Naive thymus-derived CD4-positive, alpha-beta T cell (primary cell): ENCODE measurements at regions not wholly inside any gene's neighbourhood (a gene's known extent, or its start where the extent isn't known, plus 50 kb on each side); places are given as distances from the start of the nearest gene placed in this dataset.

Experiments used
- ATAC-seq: fragments of 150-1000 bp; cut with Tn5 transposase; 2 replicates; pipeline ENCODE4 v1.10.0; 2021; ENCODE audit warnings: mild to moderate bottlenecking, moderate library complexity
- CTCF ChIA-PET: fragments of 350-600 bp; sonication (Branson Sonifier 250); formaldehyde crosslinking; loops from one replicate; lab custom pipeline; 2021; ENCODE audit warnings: antibody characterized with exemption; lab: Charles Lee
- POLR2A ChIA-PET: fragments of 350-600 bp; sonication (Branson Sonifier 250); formaldehyde crosslinking; loops from one replicate; lab custom pipeline; 2021; ENCODE audit warnings: antibody characterized with exemption, inconsistent platforms; lab: Charles Lee
- DNase-seq, 9 donors: peaks; one replicate each; pipeline versions ENCODE4 v3.0.0 to v3.0.0-alpha.2; 2020 to 2022; ENCODE audit warnings: mixed read lengths in 1 of 9
- H3K27ac ChIP-seq: one replicate; pipeline ENCODE4 v1.7.0; 2013; ENCODE audit warnings: mild to moderate bottlenecking, low read depth, low read length, moderate library complexity
- H3K27me3 ChIP-seq, 2 donors: one replicate each; pipeline ENCODE4 v1.7.0; 2013; ENCODE audit warnings: low read length in 2 of 2, mild to moderate bottlenecking in 2 of 2, moderate library complexity in 2 of 2; ENCODE audit not compliant: control insufficient read depth in 2 of 2, insufficient read depth in 2 of 2
- H3K36me3 ChIP-seq, 3 experiments: 1 replicate in 2 of 3; 2 replicates in 1 of 3; pipeline ENCODE4 v1.7.0; 2013; ENCODE audit warnings: low read length in 3 of 3, mild to moderate bottlenecking in 3 of 3, moderate library complexity in 1 of 3; ENCODE audit not compliant: insufficient read depth in 3 of 3, control insufficient read depth in 2 of 3
- H3K4me1 ChIP-seq, 2 donors: one replicate each; pipeline ENCODE4 v1.7.0; 2013; ENCODE audit warnings: low read length in 2 of 2, mild to moderate bottlenecking in 2 of 2, moderate library complexity in 1 of 2; ENCODE audit not compliant: control insufficient read depth in 2 of 2, insufficient read depth in 2 of 2
- H3K4me3 ChIP-seq: 2 replicates; pipeline ENCODE4 v1.7.0; 2013; ENCODE audit warnings: mild to moderate bottlenecking, low read length
- H3K9me3 ChIP-seq, 3 experiments: 1 replicate in 2 of 3; 2 replicates in 1 of 3; pipeline ENCODE4 v1.7.0; 2013; ENCODE audit warnings: low read length in 3 of 3; ENCODE audit not compliant: control insufficient read depth in 2 of 3
- H3K27ac Mint-ChIP-seq, 9 donors: one replicate each; pipeline ENCODE4 v1.8.0; 2020 to 2022; ENCODE audit warnings: mixed read lengths in 9 of 9, mild to moderate bottlenecking in 8 of 9, moderate library complexity in 5 of 9, inconsistent platforms in 2 of 9
- H3K27me3 Mint-ChIP-seq, 5 donors: one replicate each; pipeline ENCODE4 v1.8.0; 2021 to 2022; ENCODE audit warnings: mixed read lengths in 5 of 5, mild to moderate bottlenecking in 1 of 5
- H3K36me3 Mint-ChIP-seq, 5 donors: one replicate each; pipeline ENCODE4 v1.8.0; 2020 to 2022; ENCODE audit warnings: mixed read lengths in 5 of 5, mild to moderate bottlenecking in 3 of 5, inconsistent platforms in 1 of 5
- H3K4me1 Mint-ChIP-seq, 7 donors: one replicate each; pipeline ENCODE4 v1.8.0; 2020 to 2022; ENCODE audit warnings: mixed read lengths in 7 of 7, mild to moderate bottlenecking in 3 of 7, inconsistent platforms in 1 of 7
- H3K4me3 Mint-ChIP-seq, 10 donors: one replicate each; pipeline ENCODE4 v1.8.0; 2020 to 2022; ENCODE audit warnings: mild to moderate bottlenecking in 10 of 10, mixed read lengths in 10 of 10, moderate library complexity in 6 of 10, inconsistent platforms in 2 of 10
- H3K9me3 Mint-ChIP-seq, 11 donors: one replicate each; pipeline ENCODE4 v1.8.0; 2020 to 2022; ENCODE audit warnings: mixed read lengths in 11 of 11, mild to moderate bottlenecking in 4 of 11, inconsistent platforms in 1 of 11, moderate library complexity in 1 of 11
- intact Hi-C, 2 donors: fragments of 100-400 bp; cut with micrococcal nuclease; formaldehyde crosslinking; loops; one replicate each; pipeline ENCODE4 v1.15.1; 2023

DNA sequence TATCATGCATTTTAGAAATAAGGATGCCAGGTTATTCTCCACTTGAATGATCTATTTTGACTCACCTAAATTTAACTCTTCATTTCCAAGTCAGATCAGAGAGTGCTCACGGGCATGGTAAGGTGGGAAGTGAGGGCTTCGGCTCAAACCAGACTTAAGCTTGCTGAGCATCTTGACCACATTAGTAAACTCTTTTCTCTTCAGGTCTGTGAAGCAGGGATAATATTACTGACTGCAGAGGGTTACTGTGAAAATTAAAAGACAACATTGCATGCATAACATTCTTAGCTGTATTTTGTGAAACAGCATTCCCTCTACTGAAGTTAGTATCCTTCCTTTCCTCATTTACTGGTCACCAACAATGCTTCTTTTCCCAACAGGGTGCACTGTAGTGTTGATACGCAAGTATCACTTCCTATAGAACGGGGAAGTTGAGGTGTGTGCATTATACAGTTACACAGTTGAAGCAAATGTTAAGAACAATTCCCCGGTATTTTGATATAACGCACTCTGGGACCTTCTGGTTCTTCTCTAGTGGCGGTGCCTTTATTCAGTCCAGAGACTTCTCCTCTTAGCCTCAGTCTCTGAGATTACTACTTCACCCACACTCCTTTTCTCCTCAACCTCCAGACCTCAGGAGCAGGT lies 74.1 kb upstream of the MNS1 start:
- Mint-ChIP-seq H3K4me3 (no peak overlapping the region), H3K9me3 (peaks cover 0 to 12% (median 4%) of the 10 kb centered on the region in 11 donors), H3K4me1 (peaks cover 0 to 10% (median 7%) of the 10 kb centered on the region in 7 donors), H3K36me3 (peaks cover 0 to 4% (median 0%) of the 10 kb centered on the region in 5 donors), H3K27ac (no peak overlapping the region), H3K27me3 (peaks cover 0 to 17% (median 9%) of the 10 kb centered on the region in 5 donors)
- H3K9me3 ChIP-seq, result no peaks in the 10 kb centered on the region
- no peak for ATAC-seq
- no peak for DNase-seq
- intact Hi-C loops, result no loop called here
- ChIA-PET POLR2A (no interaction called here), CTCF (no interaction called here)
- H3K36me3 ChIP-seq, result no peaks in the 10 kb centered on the region
- peaks cover 0 to 21% of the 10 kb centered on the region in 2 donors for H3K4me1 ChIP-seq
- no peaks in the 10 kb centered on the region for H3K27me3 ChIP-seq
- no peak overlapping the region for H3K4me3 ChIP-seq
- no peak overlapping the region for H3K27ac ChIP-seq

DNA sequence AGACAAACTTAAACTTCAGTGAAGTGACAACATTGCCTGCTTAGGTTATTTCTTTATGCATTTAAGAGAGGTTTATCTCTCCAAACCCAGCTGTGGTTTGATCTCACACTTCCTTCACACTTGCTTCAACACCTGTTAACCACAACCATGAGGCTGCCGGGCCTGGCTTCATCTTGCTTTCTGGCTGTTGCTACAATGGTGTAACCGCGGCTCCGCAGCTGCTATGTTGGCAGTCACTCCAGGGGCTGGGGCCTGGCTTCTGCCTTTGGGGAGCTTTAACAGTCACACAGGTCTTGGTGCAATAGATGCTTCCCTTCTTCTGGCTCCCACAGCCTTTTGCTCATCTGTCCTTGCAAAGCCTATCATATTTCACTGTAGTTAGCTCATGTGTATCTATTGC lies 72.9 kb upstream of the MNS1 start:
- Mint-ChIP-seq H3K36me3 (peaks cover 0 to under 1% (median 0%) of the 10 kb centered on the region in 5 donors), H3K9me3 (peaks cover 0 to 3% (median 0%) of the 10 kb centered on the region in 11 donors), H3K4me1 (peaks cover 0 to 10% (median 7%) of the 10 kb centered on the region in 7 donors), H3K27me3 (peaks cover 0 to 14% (median 6%) of the 10 kb centered on the region in 5 donors), H3K27ac (peak overlapping the region in 1 of 9 donors; percentile 34), H3K4me3 (no peak overlapping the region)
- POLR2A ChIA-PET, result no interaction called here
- intact Hi-C loops, result no loop called here
- ATAC-seq (peak; percentile 71), DNase-seq (peak in 7 of 9 donors; percentile 8 to 44 (median 16))
- no peaks in the 10 kb centered on the region for H3K36me3 ChIP-seq
- no peaks in the 10 kb centered on the region for H3K9me3 ChIP-seq
- peaks cover 0 to 21% of the 10 kb centered on the region in 2 donors for H3K4me1 ChIP-seq
- no peaks in the 10 kb centered on the region for H3K27me3 ChIP-seq
- no peak overlapping the region for H3K27ac ChIP-seq
- CTCF ChIA-PET, result no interaction called here
- H3K4me3 ChIP-seq, result no peak overlapping the region

DNA sequence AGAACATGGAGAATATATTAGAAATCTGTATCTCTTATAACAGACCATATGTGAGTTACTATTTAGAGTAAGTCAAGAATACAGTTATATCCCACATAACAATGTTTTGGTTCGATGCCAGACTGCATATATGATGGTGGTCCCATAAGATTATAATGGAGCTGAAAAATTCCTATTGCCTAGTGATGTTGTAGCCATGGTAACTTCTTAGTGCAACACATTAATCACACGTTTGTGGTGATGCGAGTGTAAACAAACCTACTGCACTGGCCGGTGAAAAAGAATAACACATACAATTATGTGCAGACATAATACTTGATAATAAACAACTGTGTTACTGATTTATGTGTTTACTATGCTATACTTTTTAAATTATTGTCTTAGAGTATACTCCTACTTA lies 69.8 kb upstream of the MNS1 start:
- Histone ChIP-seq H3K4me3 (no peak overlapping the region), H3K9me3 (no peaks in the 10 kb centered on the region), H3K27ac (no peak overlapping the region), H3K36me3 (no peaks in the 10 kb centered on the region), H3K27me3 (no peaks in the 10 kb centered on the region), H3K4me1 (peaks cover 0 to 21% of the 10 kb centered on the region in 2 donors)
- H3K27me3 Mint-ChIP-seq, result peaks cover 0 to 11% (median 7%) of the 10 kb centered on the region in 5 donors
- no peak overlapping the region for H3K4me3 Mint-ChIP-seq
- ATAC-seq (no peak), DNase-seq (no peak)
- peaks cover 0 to 2% (median 0%) of the 10 kb centered on the region in 11 donors for H3K9me3 Mint-ChIP-seq
- peaks cover 0 to 10% (median 7%) of the 10 kb centered on the region in 7 donors for H3K4me1 Mint-ChIP-seq
- H3K36me3 Mint-ChIP-seq, result no peaks in the 10 kb centered on the region
- intact Hi-C loops, result no loop called here
- no peak overlapping the region for H3K27ac Mint-ChIP-seq
- ChIA-PET POLR2A (no interaction called here), CTCF (no interaction called here)

DNA sequence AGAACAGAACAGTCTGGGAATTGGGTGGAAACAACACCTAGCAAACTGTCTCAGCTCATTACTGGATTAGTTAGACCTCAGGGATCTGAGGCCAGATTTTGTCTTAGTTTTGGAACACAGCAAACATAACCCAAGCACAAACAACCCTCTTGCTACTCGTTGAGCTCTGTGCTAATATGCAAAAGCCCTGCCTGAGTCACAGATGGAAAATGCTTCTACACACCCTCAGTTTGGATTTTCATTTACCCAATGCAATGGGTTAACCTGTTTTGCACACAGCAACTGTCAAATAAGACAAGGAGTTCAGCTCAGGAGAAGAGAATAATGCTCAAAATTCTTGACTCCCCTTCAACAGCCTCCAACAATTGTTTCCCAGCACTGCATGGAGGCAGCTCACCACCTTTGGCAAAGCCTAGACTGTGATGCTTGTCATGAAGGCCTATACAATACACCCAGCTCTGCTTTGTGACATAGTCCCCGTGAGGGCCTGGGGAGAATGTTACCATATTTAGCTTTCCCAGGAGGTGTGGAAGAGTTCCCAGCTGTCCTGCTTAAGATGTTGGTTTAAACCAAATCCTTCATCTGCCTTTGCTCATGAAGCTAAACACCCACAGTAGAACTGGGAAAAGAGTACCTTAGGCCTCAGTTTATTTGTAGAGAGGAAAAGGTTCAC lies 68.9 kb upstream of the MNS1 start:
- intact Hi-C loops, result no loop called here
- H3K9me3 Mint-ChIP-seq, result no peaks in the 10 kb centered on the region
- H3K4me1 ChIP-seq, result peaks cover 0 to 21% of the 10 kb centered on the region in 2 donors
- H3K27ac ChIP-seq, result no peak overlapping the region
- H3K4me3 Mint-ChIP-seq, result no peak overlapping the region
- H3K9me3 ChIP-seq, result no peaks in the 10 kb centered on the region
- no peaks in the 10 kb centered on the region for H3K36me3 ChIP-seq
- ChIA-PET POLR2A (no interaction called here), CTCF (no interaction called here)
- H3K27me3 ChIP-seq, result no peaks in the 10 kb centered on the region
- no peaks in the 10 kb centered on the region for H3K36me3 Mint-ChIP-seq
- H3K27me3 Mint-ChIP-seq, result peaks cover 0 to 7% (median 2%) of the 10 kb centered on the region in 5 donors
- no peak overlapping the region for H3K4me3 ChIP-seq
- ATAC-seq (no peak), DNase-seq (no peak)
- H3K4me1 Mint-ChIP-seq, result peaks cover 0 to 10% (median 7%) of the 10 kb centered on the region in 7 donors
- H3K27ac Mint-ChIP-seq, result no peak overlapping the region

DNA sequence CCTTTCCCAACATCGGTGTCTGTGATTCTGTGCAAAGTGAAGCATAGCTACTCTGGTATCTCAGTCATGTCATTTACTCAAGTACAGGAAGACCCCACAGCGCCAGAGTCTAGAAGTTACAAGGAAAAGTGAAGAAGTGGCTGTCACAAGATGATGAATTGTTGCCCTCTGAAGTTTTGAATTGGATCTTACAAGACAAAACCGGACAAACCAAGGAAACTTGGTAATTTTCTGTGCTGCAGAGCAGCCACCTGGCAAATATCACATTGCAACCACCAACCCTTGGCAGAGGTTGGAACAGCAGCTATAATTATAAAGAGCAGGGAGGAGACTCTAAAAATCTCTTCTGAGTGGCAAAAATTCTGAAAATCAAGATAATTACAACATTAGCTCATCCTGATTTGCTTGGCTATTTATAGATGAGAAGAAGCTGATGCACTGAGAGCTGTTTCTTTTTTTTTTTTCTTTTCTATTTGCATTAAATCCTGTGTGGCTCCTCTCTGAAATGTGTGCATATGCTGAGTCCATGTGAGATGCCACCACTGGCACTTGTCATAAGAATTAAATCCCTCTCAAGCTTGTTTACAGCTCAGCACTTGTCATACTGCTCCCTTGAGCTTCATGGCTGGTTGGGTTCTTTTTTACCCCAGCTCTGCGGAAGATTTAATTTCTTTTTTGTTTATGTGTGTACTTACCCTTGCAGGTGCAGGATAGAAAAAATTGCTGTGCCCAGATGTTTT lies 68.0 kb upstream of the MNS1 start:
- ChIA-PET CTCF (interaction anchor here (0.6 kb wide), 1 partner anchor 687 kb away, joined by 3 read pairs; no protein-coding TSS in a partner anchor), POLR2A (no interaction called here)
- Histone ChIP-seq H3K27me3 (no peaks in the 10 kb centered on the region), H3K27ac (no peak overlapping the region), H3K36me3 (no peaks in the 10 kb centered on the region), H3K4me1 (peaks cover 0 to 12% of the 10 kb centered on the region in 2 donors), H3K4me3 (no peak overlapping the region), H3K9me3 (no peaks in the 10 kb centered on the region)
- H3K4me1 Mint-ChIP-seq, result peaks cover 0 to 3% (median 1%) of the 10 kb centered on the region in 7 donors
- H3K9me3 Mint-ChIP-seq, result no peaks in the 10 kb centered on the region
- H3K27ac Mint-ChIP-seq, result no peak overlapping the region
- no peak for ATAC-seq
- intact Hi-C loops, result no loop called here
- H3K27me3 Mint-ChIP-seq, result peaks cover 0 to 7% (median 0%) of the 10 kb centered on the region in 5 donors
- no peaks in the 10 kb centered on the region for H3K36me3 Mint-ChIP-seq
- H3K4me3 Mint-ChIP-seq, result no peak overlapping the region
- no peak for DNase-seq

DNA sequence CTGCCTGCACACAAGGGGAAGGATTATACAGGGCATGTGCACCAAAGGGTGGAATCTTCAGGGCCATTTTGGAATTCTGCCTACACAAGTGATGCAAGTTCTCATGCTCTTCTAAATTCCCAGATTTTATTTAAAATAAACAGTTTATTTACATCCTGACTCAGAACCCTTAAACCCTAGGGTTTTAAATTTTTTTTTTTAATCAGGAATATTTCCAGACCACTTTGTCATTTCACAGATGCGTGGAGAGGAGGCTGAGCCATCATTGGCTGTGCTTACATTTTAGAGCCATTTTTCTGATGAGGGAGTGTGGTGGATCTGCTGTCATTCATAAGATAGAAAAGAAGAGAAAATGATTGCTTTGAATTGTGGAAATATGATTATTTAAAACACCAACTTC lies 65.2 kb upstream of the MNS1 start:
- no peaks in the 10 kb centered on the region for H3K4me1 ChIP-seq
- ChIA-PET CTCF (no interaction called here), POLR2A (no interaction called here)
- Mint-ChIP-seq H3K36me3 (no peaks in the 10 kb centered on the region), H3K4me1 (no peaks in the 10 kb centered on the region), H3K27ac (no peak overlapping the region), H3K9me3 (no peaks in the 10 kb centered on the region), H3K27me3 (peaks cover 3 to 16% (median 7%) of the 10 kb centered on the region in 5 donors), H3K4me3 (no peak overlapping the region)
- ATAC-seq, result no peak
- H3K27me3 ChIP-seq, result no peaks in the 10 kb centered on the region
- no peaks in the 10 kb centered on the region for H3K9me3 ChIP-seq
- intact Hi-C loops, result no loop called here
- no peak for DNase-seq
- H3K36me3 ChIP-seq, result no peaks in the 10 kb centered on the region
- H3K27ac ChIP-seq, result no peak overlapping the region
- H3K4me3 ChIP-seq, result no peak overlapping the region
